MM.1S (cell line): ENCODE measurements at regions not wholly inside any gene's neighbourhood (a gene's known extent, or its start where the extent isn't known, plus 50 kb on each side); places are given as distances from the start of the nearest gene placed in this dataset.

Source experiments
- DNase-seq: peaks from one replicate; pipeline ENCODE4 v3.0.0-alpha.2; 2015
- H2AFZ ChIP-seq: fragments of 300-600 bp; sonication (generic); 2 replicates; pipeline ENCODE4 v1.6.0; 2016; ENCODE audit warnings: antibody characterized with exemption, low read length
- H3F3A ChIP-seq: fragments of 300-600 bp; sonication (generic); 2 replicates; pipeline ENCODE4 v1.6.1; 2016; ENCODE audit warnings: mild to moderate bottlenecking, antibody characterized with exemption, low read length, moderate library complexity, mixed read lengths; ENCODE audit not compliant: insufficient read depth
- H3K27ac ChIP-seq: fragments of 300-600 bp; sonication (generic); 2 replicates; pipeline ENCODE4 v1.5.1; 2016; ENCODE audit warnings: mild to moderate bottlenecking, low read length
- H3K27me3 ChIP-seq: fragments of 300-600 bp; sonication (generic); replicated peaks from 2 replicates; pipeline ENCODE4 v1.6.0; 2016; ENCODE audit warnings: low read length; ENCODE audit not compliant: insufficient read depth
- H3K36me3 ChIP-seq: fragments of 300-600 bp; sonication (generic); replicated peaks from 2 replicates; pipeline ENCODE4 v1.6.1; 2016; ENCODE audit warnings: mild to moderate bottlenecking, low read length, mixed read lengths; ENCODE audit not compliant: insufficient read depth
- H3K4me1 ChIP-seq: fragments of 300-600 bp; sonication (generic); 2 replicates; pipeline ENCODE4 v1.6.1; 2016; ENCODE audit warnings: low read length, mixed read lengths
- H3K4me2 ChIP-seq: fragments of 300-600 bp; sonication (generic); 2 replicates; pipeline ENCODE4 v1.6.0; 2016; ENCODE audit warnings: low read depth, low read length
- H3K4me3 ChIP-seq: fragments of 300-600 bp; sonication (generic); 2 replicates; pipeline ENCODE4 v1.5.1; 2016; ENCODE audit warnings: low read length, mixed read lengths
- H3K79me2 ChIP-seq: fragments of 300-600 bp; sonication (generic); 2 replicates; pipeline ENCODE4 v1.6.1; 2016; ENCODE audit warnings: mixed run types, low read length, mixed read lengths
- H3K9ac ChIP-seq: fragments of 300-600 bp; sonication (generic); 2 replicates; pipeline ENCODE4 v1.6.1; 2016; ENCODE audit warnings: low read length, mixed read lengths
- H3K9me2 ChIP-seq: fragments of 300-600 bp; sonication (generic); replicated peaks from 2 replicates; pipeline ENCODE4 v1.6.1; 2016; ENCODE audit warnings: mild to moderate bottlenecking, low read length, mixed read lengths; ENCODE audit not compliant: insufficient read depth
- H3K9me3 ChIP-seq: fragments of 300-600 bp; sonication (generic); replicated peaks from 2 replicates; pipeline ENCODE4 v1.6.1; 2016; ENCODE audit warnings: mild to moderate bottlenecking, low read length, mixed read lengths; ENCODE audit not compliant: insufficient read depth
- H4K20me1 ChIP-seq: fragments of 300-600 bp; sonication (generic); 2 replicates; pipeline ENCODE4 v1.6.1; 2016; ENCODE audit warnings: mild to moderate bottlenecking, low read length, moderate library complexity, mixed read lengths; ENCODE audit not compliant: insufficient read depth
- EZH2 ChIP-seq: fragments of 300-600 bp; sonication (generic); optimal IDR thresholded peaks from 2 replicates; pipeline ENCODE3; 2017; ENCODE audit warnings: low read depth, mild to moderate bottlenecking, antibody characterized with exemption, low read length, mixed read lengths
- EZH2phosphoT487 ChIP-seq: fragments of 300-600 bp; sonication (generic); IDR thresholded peaks from 2 replicates; pipeline ENCODE4 v1.6.1; 2018; ENCODE audit warnings: antibody characterized with exemption, low read length
- TF ChIP-seq, protein P1 (sequence below): fragments of 300-600 bp; sonication (generic); IDR thresholded peaks from 2 replicates; pipeline ENCODE4 v1.5.1; 2016; ENCODE audit warnings: antibody characterized with exemption, low read length, mixed read lengths

DNA sequence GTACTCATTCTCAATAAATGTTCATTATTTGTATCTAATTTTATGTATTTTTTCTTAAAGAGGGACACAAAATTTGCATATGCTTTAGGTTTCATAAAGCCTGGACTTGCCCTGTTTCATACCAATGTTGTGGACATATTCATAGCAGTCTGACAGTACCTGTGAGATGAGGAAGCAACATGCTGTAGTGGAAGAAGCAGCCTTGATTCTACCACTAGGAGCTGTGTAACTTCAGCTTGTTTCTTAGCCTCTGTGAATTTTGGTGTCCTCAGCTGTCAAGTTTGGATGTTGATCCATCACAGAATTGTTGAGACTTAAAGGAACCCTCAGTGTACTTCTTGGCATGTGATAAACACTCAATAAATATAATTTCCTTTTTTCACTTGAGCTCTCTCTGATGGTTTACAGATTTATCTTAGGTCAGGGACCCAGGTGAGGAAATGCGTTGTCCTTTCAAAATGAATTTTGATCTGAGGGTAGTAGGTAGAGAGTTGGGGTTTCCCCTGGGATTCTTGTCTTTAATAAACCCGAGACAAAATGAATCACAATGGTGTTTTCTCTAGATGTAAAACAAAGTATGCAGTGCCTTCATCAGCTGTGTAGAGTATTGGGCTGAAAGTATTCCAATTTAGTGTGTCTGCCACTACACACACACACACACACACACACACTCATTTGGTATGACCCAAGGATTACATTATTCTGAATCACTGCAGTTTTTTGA lies 152.1 kb downstream of the KCNRG start:
- Histone ChIP-seq H3K27ac (no peak overlapping the region), H3K9ac (no peak overlapping the region), H3F3A (no peaks in the 10 kb centered on the region), H3K79me2 (no peaks in the 10 kb centered on the region), H3K9me2 (no peaks in the 10 kb centered on the region), H2AFZ (no peak overlapping the region), H3K36me3 (no peaks in the 10 kb centered on the region), H3K27me3 (no peaks in the 10 kb centered on the region), H4K20me1 (no peaks in the 10 kb centered on the region), H3K4me3 (no peak overlapping the region), H3K4me2 (no peak overlapping the region), H3K9me3 (no peaks in the 10 kb centered on the region), H3K4me1 (no peaks in the 10 kb centered on the region)
- no peak for DNase-seq
- TF ChIP-seq EZH2phosphoT487 (no peak), EZH2 (no peak)
- TF ChIP-seq, protein P1, sequence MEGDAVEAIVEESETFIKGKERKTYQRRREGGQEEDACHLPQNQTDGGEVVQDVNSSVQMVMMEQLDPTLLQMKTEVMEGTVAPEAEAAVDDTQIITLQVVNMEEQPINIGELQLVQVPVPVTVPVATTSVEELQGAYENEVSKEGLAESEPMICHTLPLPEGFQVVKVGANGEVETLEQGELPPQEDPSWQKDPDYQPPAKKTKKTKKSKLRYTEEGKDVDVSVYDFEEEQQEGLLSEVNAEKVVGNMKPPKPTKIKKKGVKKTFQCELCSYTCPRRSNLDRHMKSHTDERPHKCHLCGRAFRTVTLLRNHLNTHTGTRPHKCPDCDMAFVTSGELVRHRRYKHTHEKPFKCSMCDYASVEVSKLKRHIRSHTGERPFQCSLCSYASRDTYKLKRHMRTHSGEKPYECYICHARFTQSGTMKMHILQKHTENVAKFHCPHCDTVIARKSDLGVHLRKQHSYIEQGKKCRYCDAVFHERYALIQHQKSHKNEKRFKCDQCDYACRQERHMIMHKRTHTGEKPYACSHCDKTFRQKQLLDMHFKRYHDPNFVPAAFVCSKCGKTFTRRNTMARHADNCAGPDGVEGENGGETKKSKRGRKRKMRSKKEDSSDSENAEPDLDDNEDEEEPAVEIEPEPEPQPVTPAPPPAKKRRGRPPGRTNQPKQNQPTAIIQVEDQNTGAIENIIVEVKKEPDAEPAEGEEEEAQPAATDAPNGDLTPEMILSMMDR = no peak

- H3K9ac ChIP-seq = no peak overlapping the region
These were observed 152.7 kb downstream of the KCNRG start for GRCh38 chr13:50167967-50168366.

GRCh38 chr13:50168786-50169185 lies 153.5 kb downstream of the KCNRG start:
- H3K36me3 ChIP-seq = no peaks in the 10 kb centered on the region
- H3K4me3 ChIP-seq = no peak overlapping the region
- H3K27me3 ChIP-seq = no peaks in the 10 kb centered on the region
- no peak for DNase-seq
- no peaks in the 10 kb centered on the region for H3K9me3 ChIP-seq
- H3K79me2 ChIP-seq = no peaks in the 10 kb centered on the region
- H3K4me2 ChIP-seq = no peak overlapping the region
- H3K27ac ChIP-seq = no peak overlapping the region
- no peak overlapping the region for H2AFZ ChIP-seq
- no peaks in the 10 kb centered on the region for H4K20me1 ChIP-seq
- no peak overlapping the region for H3K9ac ChIP-seq
- TF ChIP-seq, protein P1 = no peak
- no peaks in the 10 kb centered on the region for H3K4me1 ChIP-seq
- H3K9me2 ChIP-seq = no peaks in the 10 kb centered on the region
- H3F3A ChIP-seq = no peaks in the 10 kb centered on the region

More at GRCh38 chr13:50167967-50168366, 152.7 kb downstream of the KCNRG start:
- H3K4me3 ChIP-seq = no peak overlapping the region
- DNase-seq = no peak
- no peaks in the 10 kb centered on the region for H4K20me1 ChIP-seq
- H3K27ac ChIP-seq = no peak overlapping the region
- no peaks in the 10 kb centered on the region for H3K27me3 ChIP-seq
- no peaks in the 10 kb centered on the region for H3K79me2 ChIP-seq
- H2AFZ ChIP-seq = no peak overlapping the region
- H3F3A ChIP-seq = no peaks in the 10 kb centered on the region
- TF ChIP-seq EZH2 (no peak), EZH2phosphoT487 (no peak)
- TF ChIP-seq, protein P1 = no peak
- H3K4me2 ChIP-seq = no peak overlapping the region
- no peaks in the 10 kb centered on the region for H3K9me3 ChIP-seq
- H3K9me2 ChIP-seq = no peaks in the 10 kb centered on the region
- H3K4me1 ChIP-seq = no peaks in the 10 kb centered on the region
- H3K36me3 ChIP-seq = no peaks in the 10 kb centered on the region
